Neural crest cell (in vitro differentiated cells): ENCODE measurements at regions not wholly inside any gene's neighbourhood (a gene's known extent, or its start where the extent isn't known, plus 50 kb on each side); places are given as distances from the start of the nearest gene placed in this dataset.
"Not testable (repeated sequence)": the region's sequence is repeated elsewhere in the genome, so short reads cannot be mapped to it uniquely, and the experiment has no call there.

Experiments used
- DNase-seq: peaks from one replicate; pipeline ENCODE4 v3.0.0; 2021; ENCODE audit warnings: low read depth, mixed read lengths, low spot score
- H3K27ac Mint-ChIP-seq: one replicate; pipeline ENCODE4 v1.8.0; 2021; ENCODE audit warnings: mild to moderate bottlenecking, mixed read lengths; ENCODE audit not compliant: unreplicated experiment
- H3K27me3 Mint-ChIP-seq: 2 replicates; pipeline ENCODE4 v1.8.0; 2021; ENCODE audit warnings: low read depth, mild to moderate bottlenecking, mixed read lengths
- H3K36me3 Mint-ChIP-seq: 2 replicates; pipeline ENCODE4 v1.8.0; 2021; ENCODE audit warnings: low read depth, mild to moderate bottlenecking, mixed read lengths
- H3K4me1 Mint-ChIP-seq: 2 replicates; pipeline ENCODE4 v1.8.0; 2021; ENCODE audit warnings: mixed read lengths
- H3K4me3 Mint-ChIP-seq: one replicate; pipeline ENCODE4 v1.8.0; 2021; ENCODE audit warnings: mild to moderate bottlenecking, mixed read lengths
- H3K9me3 Mint-ChIP-seq: 2 replicates; pipeline ENCODE4 v1.8.0; 2021; ENCODE audit warnings: mixed read lengths
- TF ChIP-seq, protein P1 (sequence below): fragments of 200-600 bp; sonication (generic); conservative IDR thresholded peaks from 2 replicates; pipeline ENCODE4 v1.5.0; 2021; ENCODE audit warnings: antibody characterized with exemption, mild to moderate bottlenecking

DNA sequence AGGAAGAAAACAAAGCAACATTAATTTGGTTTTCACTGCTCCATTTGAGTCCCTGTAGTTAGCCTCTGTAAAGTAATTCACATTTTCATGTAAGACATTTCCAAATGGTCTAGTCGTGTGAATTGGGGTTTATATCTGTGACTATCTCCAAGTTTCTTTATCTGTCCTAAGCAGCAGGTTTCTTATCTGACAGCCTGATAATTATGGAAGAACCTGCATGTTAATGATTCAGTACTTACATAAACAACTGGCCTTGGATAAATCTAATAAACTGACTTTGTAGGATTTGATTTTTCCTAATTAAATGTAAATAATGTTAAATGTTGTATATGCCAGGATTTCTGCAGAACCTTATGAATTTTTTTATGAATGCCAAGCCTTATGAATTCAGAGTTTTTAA is 964.9 kb downstream of the NR2F1-AS1 start:
- H3K4me3 Mint-ChIP-seq: no peak overlapping the region
- TF ChIP-seq, protein P1, sequence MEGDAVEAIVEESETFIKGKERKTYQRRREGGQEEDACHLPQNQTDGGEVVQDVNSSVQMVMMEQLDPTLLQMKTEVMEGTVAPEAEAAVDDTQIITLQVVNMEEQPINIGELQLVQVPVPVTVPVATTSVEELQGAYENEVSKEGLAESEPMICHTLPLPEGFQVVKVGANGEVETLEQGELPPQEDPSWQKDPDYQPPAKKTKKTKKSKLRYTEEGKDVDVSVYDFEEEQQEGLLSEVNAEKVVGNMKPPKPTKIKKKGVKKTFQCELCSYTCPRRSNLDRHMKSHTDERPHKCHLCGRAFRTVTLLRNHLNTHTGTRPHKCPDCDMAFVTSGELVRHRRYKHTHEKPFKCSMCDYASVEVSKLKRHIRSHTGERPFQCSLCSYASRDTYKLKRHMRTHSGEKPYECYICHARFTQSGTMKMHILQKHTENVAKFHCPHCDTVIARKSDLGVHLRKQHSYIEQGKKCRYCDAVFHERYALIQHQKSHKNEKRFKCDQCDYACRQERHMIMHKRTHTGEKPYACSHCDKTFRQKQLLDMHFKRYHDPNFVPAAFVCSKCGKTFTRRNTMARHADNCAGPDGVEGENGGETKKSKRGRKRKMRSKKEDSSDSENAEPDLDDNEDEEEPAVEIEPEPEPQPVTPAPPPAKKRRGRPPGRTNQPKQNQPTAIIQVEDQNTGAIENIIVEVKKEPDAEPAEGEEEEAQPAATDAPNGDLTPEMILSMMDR: no peak
- H3K27me3 Mint-ChIP-seq: no peaks in the 10 kb centered on the region
- no peak overlapping the region for H3K27ac Mint-ChIP-seq
- peaks cover 10% of the 10 kb centered on the region for H3K9me3 Mint-ChIP-seq
- DNase-seq: no peak
- H3K36me3 Mint-ChIP-seq: peaks cover 4% of the 10 kb centered on the region
- H3K4me1 Mint-ChIP-seq: no peaks in the 10 kb centered on the region

DNA sequence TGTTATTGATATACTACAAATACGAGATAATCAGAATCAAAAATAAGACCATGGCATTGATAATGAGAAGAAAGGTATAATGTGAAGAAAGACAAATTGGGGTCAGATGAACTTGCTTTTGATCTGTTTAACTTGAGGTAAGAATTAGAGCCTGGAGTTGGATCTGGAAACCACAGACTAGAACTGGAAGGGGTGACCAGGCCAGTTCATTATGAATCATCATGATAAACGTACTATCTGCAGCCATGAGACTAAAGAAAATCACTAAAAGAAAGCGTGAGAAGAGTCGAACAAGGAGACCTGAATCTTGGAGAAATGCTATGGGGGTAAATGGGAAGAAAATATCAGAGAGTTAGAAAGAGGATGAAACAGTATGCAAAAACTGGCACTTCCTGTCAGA is 967.5 kb downstream of the NR2F1-AS1 start:
- Mint-ChIP-seq H3K4me3 (no peak overlapping the region), H3K36me3 (no peaks in the 10 kb centered on the region), H3K4me1 (no peaks in the 10 kb centered on the region), H3K27ac (no peak overlapping the region), H3K9me3 (peaks cover 3% of the 10 kb centered on the region), H3K27me3 (no peaks in the 10 kb centered on the region)
- DNase-seq: no peak
- TF ChIP-seq, protein P1: no peak

DNA sequence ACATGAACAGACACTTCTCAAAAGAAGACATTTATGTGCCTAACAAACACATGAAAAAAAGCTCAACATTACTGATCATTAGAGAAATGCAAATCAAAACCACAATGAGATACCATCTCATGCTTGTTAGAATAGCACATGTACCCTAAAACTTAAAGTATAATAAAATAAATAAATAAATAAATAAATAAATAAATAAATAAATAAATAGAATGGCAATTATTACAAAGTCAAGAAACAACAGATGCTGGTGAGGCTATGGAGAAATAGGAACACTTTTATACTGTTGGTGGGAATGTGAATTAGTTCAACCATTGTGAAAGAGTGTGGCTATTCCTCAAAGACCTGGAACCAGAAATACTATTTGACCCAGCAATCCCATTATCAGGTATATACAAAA is 970.6 kb downstream of the NR2F1-AS1 start:
- not testable (repeated sequence) for H3K27ac Mint-ChIP-seq, H3K4me1 Mint-ChIP-seq, H3K4me3 Mint-ChIP-seq

DNA sequence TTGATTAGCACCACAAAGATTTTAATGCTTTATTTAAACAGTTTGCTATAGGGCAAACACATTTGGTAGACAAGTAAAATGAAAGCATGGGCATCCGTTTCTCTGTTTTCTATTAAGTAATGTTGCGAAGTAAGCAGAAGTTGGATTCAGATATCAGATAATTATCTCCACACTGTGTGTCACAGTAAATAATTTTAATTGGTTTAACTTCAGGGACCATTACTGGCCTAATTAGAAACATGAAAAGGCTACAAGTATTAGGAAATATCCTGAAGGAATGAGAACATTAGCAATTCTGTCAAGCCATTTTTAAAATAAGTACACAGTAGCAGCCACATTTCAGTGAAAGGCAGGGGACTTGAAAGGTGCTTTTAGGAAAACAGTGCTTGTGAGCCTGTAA is 975.4 kb downstream of the NR2F1-AS1 start:
- Mint-ChIP-seq H3K4me3 (no peak overlapping the region), H3K36me3 (no peaks in the 10 kb centered on the region), H3K27ac (no peak overlapping the region), H3K27me3 (no peaks in the 10 kb centered on the region), H3K9me3 (peaks cover 5% of the 10 kb centered on the region), H3K4me1 (no peaks in the 10 kb centered on the region)
- DNase-seq: no peak
- TF ChIP-seq, protein P1: no peak

More for the DNA sequence above, 970.6 kb downstream of the NR2F1-AS1 start:
- not testable (repeated sequence) for H3K36me3 Mint-ChIP-seq, H3K9me3 Mint-ChIP-seq, DNase-seq, H3K27me3 Mint-ChIP-seq

DNA sequence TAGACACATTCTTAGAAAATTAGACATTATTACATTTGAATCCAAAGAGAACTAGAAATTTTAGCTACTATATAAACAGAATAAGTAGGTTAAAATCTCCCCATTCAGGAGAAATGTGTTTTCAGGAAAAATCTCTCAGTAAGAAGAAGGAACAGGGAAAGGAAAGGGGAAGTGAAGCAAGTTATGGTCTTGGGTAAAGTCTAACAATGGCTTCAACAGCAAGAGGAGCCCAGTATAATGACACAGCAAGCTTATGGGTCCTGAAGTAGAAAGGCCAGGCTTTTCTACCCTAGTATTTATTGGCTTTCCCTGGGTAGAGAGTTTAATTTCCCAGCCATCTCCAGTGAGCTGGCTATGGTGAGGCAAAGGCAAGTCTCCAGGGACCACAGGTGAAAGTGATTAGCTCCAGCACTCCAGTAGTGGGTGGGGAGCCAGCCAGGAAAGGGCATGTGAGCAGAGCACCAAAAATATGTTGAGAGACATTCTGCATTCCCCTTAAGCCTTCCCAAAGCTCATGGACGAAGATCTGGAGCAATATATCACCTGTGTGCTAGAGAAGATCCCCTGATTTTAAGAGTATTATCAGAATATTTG is 981.7 kb downstream of the NR2F1-AS1 start:
- DNase-seq: no peak
- H3K27ac Mint-ChIP-seq: no peak overlapping the region
- no peak overlapping the region for H3K4me3 Mint-ChIP-seq
- H3K4me1 Mint-ChIP-seq: peaks cover 7% of the 10 kb centered on the region
- H3K27me3 Mint-ChIP-seq: no peaks in the 10 kb centered on the region
- TF ChIP-seq, protein P1: no peak
- H3K36me3 Mint-ChIP-seq: no peaks in the 10 kb centered on the region
- H3K9me3 Mint-ChIP-seq: peaks cover 5% of the 10 kb centered on the region

DNA sequence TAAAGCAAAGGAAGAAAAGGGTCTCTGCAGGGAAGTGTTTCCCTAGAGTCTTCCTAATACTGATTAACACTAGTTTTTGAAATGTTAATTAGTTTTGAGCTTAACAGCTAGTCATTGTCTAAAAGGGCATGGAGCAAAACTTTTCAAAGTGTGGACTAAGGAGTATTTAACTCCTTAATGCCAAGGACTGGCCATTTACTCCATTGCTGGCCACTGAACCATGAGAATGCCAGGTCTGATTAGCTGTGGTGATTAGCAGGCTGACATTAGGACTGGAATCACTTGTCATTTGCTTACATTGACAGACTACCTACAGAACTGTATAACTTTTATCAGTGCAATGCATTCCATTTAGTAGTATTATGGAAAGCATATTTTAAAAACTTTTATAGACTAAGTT is 987.0 kb downstream of the NR2F1-AS1 start:
- no peaks in the 10 kb centered on the region for H3K27me3 Mint-ChIP-seq

More for the DNA sequence above, 987.0 kb downstream of the NR2F1-AS1 start:
- no peaks in the 10 kb centered on the region for H3K36me3 Mint-ChIP-seq
- no peaks in the 10 kb centered on the region for H3K9me3 Mint-ChIP-seq
- H3K27ac Mint-ChIP-seq: no peak overlapping the region
- TF ChIP-seq, protein P1: no peak
- H3K4me3 Mint-ChIP-seq: no peak overlapping the region
- peaks cover 21% of the 10 kb centered on the region for H3K4me1 Mint-ChIP-seq
- DNase-seq: no peak
